ENCODE measurements at regions not wholly inside any gene's neighbourhood (a gene's known extent, or its start where the extent isn't known, plus 50 kb on each side); places are given as distances from the start of the nearest gene placed in this dataset.

DNA sequence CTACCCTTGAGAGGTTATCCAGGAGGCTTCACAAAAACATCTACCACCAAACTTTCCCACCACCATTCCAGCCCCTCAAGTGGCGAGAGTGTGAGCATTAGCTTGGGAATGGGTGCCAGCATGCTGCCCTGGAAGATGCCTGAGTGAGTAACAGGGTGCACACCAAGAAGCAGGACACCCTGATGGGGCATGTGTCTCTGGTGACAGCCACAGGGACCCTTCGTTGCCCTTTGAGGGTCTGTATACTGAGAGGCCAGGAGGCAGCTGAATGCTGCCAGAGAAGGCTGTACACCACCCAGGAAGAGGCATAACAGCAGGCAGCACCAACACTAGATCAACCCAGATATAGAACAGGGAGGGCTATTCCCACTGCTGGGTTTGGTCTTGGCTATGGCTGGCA is 233.6 kb upstream of the THSD7B start:
- H3K9me3 Mint-ChIP-seq, result no peaks in the 10 kb centered on the region
- H3K4me3 Mint-ChIP-seq, result no peak overlapping the region
- H3K4me1 Mint-ChIP-seq, result no peaks in the 10 kb centered on the region
- H3K27me3 Mint-ChIP-seq (ENCODE audit: low read depth), result peaks cover 5% of the 10 kb centered on the region
- H3K27ac Mint-ChIP-seq, result no peak overlapping the region
- TF ChIP-seq, protein P1, sequence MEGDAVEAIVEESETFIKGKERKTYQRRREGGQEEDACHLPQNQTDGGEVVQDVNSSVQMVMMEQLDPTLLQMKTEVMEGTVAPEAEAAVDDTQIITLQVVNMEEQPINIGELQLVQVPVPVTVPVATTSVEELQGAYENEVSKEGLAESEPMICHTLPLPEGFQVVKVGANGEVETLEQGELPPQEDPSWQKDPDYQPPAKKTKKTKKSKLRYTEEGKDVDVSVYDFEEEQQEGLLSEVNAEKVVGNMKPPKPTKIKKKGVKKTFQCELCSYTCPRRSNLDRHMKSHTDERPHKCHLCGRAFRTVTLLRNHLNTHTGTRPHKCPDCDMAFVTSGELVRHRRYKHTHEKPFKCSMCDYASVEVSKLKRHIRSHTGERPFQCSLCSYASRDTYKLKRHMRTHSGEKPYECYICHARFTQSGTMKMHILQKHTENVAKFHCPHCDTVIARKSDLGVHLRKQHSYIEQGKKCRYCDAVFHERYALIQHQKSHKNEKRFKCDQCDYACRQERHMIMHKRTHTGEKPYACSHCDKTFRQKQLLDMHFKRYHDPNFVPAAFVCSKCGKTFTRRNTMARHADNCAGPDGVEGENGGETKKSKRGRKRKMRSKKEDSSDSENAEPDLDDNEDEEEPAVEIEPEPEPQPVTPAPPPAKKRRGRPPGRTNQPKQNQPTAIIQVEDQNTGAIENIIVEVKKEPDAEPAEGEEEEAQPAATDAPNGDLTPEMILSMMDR (IDR thresholded peaks at IDR 0.05; ENCODE audit: unreplicated experiment in 3 of 3), result no peak
- H3K36me3 Mint-ChIP-seq (ENCODE audit: low read depth), result no peaks in the 10 kb centered on the region

DNA sequence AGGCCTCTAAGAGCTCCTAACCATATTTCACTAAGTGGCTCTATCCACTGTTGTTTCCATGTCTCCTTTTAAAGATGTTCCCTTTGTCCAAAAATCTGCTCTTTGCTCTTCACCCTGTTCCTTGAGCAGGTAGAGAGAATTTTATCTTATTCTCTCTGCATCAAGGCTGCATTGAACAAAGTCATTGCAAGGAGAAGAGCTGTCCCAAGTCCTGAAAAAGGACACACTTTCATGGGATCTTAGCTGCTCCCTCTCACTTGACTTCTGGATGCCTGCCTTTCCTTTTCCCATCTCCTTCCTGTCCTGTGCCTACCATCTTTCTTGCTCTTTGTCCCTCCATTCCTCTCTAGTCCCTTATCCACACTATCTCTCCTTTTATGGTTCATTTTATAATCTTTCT is 235.2 kb upstream of the THSD7B start:
- Mint-ChIP-seq H3K9me3 (no peaks in the 10 kb centered on the region), H3K4me3 (no peak overlapping the region), H3K36me3 (ENCODE audit: low read depth) (no peaks in the 10 kb centered on the region), H3K4me1 (no peaks in the 10 kb centered on the region), H3K27ac (no peak overlapping the region), H3K27me3 (ENCODE audit: low read depth) (peaks cover 5% of the 10 kb centered on the region)
- TF ChIP-seq, protein P1 (IDR thresholded peaks at IDR 0.05; ENCODE audit: unreplicated experiment in 3 of 3), result no peak

DNA sequence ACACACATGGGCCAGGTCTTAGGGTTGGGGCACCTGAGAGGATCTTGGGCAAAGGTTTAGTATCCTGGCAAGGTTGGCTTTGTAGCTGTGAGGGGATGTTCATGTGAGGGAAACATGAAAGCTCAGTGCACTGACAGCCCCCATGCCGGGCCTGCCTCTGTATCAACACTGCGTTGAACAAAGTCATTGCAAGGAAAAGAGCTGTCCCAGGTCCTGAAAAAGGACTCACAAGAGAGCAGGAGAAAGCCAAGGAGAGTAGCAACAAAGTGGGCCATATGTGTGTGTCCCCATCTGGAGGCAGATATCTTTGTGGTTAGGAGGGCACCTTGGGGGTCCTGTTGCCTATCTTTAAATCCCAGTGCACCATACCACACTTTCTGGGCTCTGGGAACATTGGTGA is 237.8 kb upstream of the THSD7B start:
- Mint-ChIP-seq H3K27ac (no peak overlapping the region), H3K9me3 (no peaks in the 10 kb centered on the region), H3K27me3 (ENCODE audit: low read depth) (no peaks in the 10 kb centered on the region), H3K36me3 (ENCODE audit: low read depth) (no peaks in the 10 kb centered on the region), H3K4me1 (no peaks in the 10 kb centered on the region), H3K4me3 (no peak overlapping the region)
- TF ChIP-seq, protein P1 (IDR thresholded peaks at IDR 0.05; ENCODE audit: unreplicated experiment in 3 of 3), result no peak

DNA sequence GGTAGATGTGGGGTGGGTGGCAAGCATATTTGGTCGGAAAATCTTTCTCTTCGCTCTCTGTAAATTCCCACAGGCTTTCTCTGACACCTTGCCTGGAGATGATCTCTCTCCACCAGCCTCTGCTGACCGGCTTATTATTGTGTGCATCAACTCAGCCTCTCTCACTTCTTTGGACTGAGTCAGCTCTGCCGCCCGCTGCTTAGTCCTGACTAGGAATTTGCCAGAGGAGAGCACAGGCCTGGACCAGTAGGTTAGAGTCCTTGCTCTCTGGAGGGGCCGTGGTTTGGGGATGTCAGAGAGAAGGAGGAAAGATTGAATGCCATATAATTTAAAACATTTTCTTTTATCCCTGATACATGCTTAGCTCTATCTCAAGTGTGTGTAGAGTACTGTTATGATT is 242.6 kb upstream of the THSD7B start:
- H3K4me3 Mint-ChIP-seq, result no peak overlapping the region
- H3K4me1 Mint-ChIP-seq, result no peaks in the 10 kb centered on the region
- H3K36me3 Mint-ChIP-seq (ENCODE audit: low read depth), result no peaks in the 10 kb centered on the region
- no peaks in the 10 kb centered on the region for H3K9me3 Mint-ChIP-seq
- H3K27ac Mint-ChIP-seq, result no peak overlapping the region
- H3K27me3 Mint-ChIP-seq (ENCODE audit: low read depth), result peaks cover 8% of the 10 kb centered on the region
- TF ChIP-seq, protein P1 (IDR thresholded peaks at IDR 0.05; ENCODE audit: unreplicated experiment in 3 of 3), result no peak

DNA sequence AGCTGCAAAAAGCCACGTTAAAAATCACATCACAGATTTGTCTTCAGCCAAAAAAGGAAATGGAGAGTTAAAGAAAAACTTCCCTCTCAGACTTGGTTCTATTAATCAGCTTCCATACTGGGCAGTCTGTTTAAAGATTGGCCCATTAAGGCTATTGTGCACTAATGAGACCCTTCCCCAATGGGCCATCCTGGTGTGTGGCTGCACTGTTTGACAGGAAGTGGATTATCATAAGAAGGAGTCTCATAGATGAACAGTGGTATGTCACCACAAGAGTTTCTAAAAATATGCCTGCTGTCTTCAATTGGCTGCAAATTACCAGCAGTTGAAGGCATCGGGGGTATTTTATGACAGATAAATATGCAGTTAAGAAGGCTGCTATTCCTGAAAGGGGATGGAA is 247.6 kb upstream of the THSD7B start:
- H3K4me1 Mint-ChIP-seq, result no peaks in the 10 kb centered on the region
- H3K27ac Mint-ChIP-seq, result no peak overlapping the region
- TF ChIP-seq, protein P1 (IDR thresholded peaks at IDR 0.05; ENCODE audit: unreplicated experiment in 3 of 3), result no peak
- H3K4me3 Mint-ChIP-seq, result no peak overlapping the region
- no peaks in the 10 kb centered on the region for H3K9me3 Mint-ChIP-seq
- peaks cover 21% of the 10 kb centered on the region for H3K27me3 Mint-ChIP-seq (ENCODE audit: low read depth)
- no peaks in the 10 kb centered on the region for H3K36me3 Mint-ChIP-seq (ENCODE audit: low read depth)

DNA sequence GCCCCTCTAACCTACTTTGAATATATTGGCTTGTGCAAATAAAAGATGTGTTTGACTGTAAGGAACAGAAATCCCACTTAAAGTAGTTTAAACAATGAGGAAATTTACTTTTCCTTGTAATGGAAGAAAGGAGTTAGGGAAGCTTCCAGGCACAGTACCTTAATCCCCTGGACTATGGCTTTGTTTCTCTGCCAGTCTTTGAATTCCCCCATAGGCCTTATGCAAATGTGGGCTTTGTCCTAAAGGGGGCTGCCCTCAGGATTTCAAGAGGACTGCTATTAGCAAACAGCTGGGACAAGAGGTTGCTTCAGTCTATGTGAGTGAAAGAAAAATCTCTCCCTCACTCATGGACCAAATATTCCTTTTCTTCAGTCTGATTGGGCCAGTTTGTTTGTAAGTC is 255.1 kb upstream of the THSD7B start:
- H3K27me3 Mint-ChIP-seq (ENCODE audit: low read depth), result peaks cover 10% of the 10 kb centered on the region
- TF ChIP-seq, protein P1 (IDR thresholded peaks at IDR 0.05; ENCODE audit: unreplicated experiment in 3 of 3), result no peak
- H3K9me3 Mint-ChIP-seq, result no peaks in the 10 kb centered on the region
- no peaks in the 10 kb centered on the region for H3K4me1 Mint-ChIP-seq
- no peak overlapping the region for H3K27ac Mint-ChIP-seq
- H3K4me3 Mint-ChIP-seq, result no peak overlapping the region
- no peaks in the 10 kb centered on the region for H3K36me3 Mint-ChIP-seq (ENCODE audit: low read depth)

All from nephron (organoid).